ENCODE measurements at regions not wholly inside any gene's neighbourhood (a gene's known extent, or its start where the extent isn't known, plus 50 kb on each side); places are given as distances from the start of the nearest gene placed in this dataset.

DNA sequence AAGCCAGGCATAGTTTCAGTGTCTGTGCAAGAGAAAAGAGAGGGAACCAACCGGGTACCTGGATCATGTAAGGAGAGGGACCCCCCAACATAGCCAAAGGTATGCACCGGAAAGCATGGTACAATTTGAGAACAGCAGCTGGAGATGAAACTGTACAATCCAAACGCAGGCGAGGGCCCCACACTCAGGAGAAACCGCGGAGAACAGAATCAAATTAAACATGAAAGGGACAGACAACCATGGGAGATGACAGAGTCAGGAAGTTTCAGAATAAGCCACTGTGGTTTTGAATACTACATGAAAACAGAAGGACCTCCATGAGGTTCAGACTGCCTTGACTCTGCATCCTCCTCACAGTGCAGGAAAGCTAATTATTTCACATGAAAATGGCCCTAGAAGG is 62.9 kb upstream of the SPATA13 start:
- Mint-ChIP-seq H3K27me3 (peaks cover 0 to 29% (median 0%) of the 10 kb centered on the region in 5 donors), H3K4me3 (peak overlapping the region; percentile 13 to 78 (median 58)), H3K9me3 (peaks cover 0 to 7% (median 0%) of the 10 kb centered on the region in 11 donors), H3K36me3 (peaks cover 0 to 1% (median 0%) of the 10 kb centered on the region in 5 donors), H3K27ac (peak overlapping the region in 8 of 9 donors; percentile 2 to 82 (median 66)), H3K4me1 (peaks cover 10 to 22% (median 18%) of the 10 kb centered on the region in 7 donors)
- H3K27me3 ChIP-seq (ENCODE audit: control insufficient read depth in 2 of 2, insufficient read depth in 2 of 2, low read length in 2 of 2) = no peaks in the 10 kb centered on the region
- H3K4me3 ChIP-seq (ENCODE audit: low read length) = no peak overlapping the region
- no peaks in the 10 kb centered on the region for H3K36me3 ChIP-seq (ENCODE audit: control insufficient read depth in 2 of 3, insufficient read depth in 3 of 3, low read length in 3 of 3)
- POLR2A ChIA-PET = interaction anchor here (0.7 kb wide), 1 partner anchor 110 kb away, joined by 3 read pairs; no protein-coding TSS in a partner anchor
- H3K4me1 ChIP-seq (ENCODE audit: control insufficient read depth in 2 of 2, insufficient read depth in 2 of 2, low read length in 2 of 2) = peaks cover 0 to 10% of the 10 kb centered on the region in 2 donors
- CTCF ChIA-PET = interaction anchor here (0.6 kb wide), 1 partner anchor 39 kb away, joined by 3 read pairs; no protein-coding TSS in a partner anchor
- intact Hi-C loops (cut with micrococcal nuclease) = loop anchor here in 1 of 2 donors (1.0 to 2.0 kb wide), 2 partner anchors 44 to 63 kb away; partner anchors contain the start of gene SPATA13
- H3K27ac ChIP-seq (ENCODE audit: low read depth, low read length) = no peak overlapping the region
- DNase-seq (peak in 7 of 9 donors; percentile 11 to 43 (median 32)), ATAC-seq (peak; percentile 63)
- no peaks in the 10 kb centered on the region for H3K9me3 ChIP-seq (ENCODE audit: control insufficient read depth in 2 of 3, low read length in 3 of 3)

DNA sequence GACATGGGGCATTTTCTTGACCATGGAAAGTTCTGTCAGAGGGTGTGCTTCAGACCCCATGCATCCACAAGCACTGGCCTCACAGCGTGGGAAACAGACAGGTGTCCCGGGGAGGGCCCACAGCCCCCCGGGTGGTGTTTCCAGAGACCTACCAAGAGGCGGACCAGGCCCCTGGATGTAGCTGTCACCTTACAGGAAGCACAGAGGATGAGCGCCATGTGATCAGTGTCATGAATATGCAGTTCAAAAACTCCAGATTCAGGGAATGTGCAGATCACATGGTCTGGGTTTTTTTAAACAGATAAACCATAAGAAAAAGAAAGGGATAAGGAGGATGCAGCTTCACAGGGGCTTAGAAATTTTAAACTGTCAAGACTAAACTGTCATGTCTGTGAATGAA is 61.0 kb upstream of the SPATA13 start:
- H3K27me3 ChIP-seq (ENCODE audit: control insufficient read depth in 2 of 2, insufficient read depth in 2 of 2, low read length in 2 of 2) = no peaks in the 10 kb centered on the region
- ATAC-seq (no peak), DNase-seq (no peak)
- peaks cover 10 to 22% (median 18%) of the 10 kb centered on the region in 7 donors for H3K4me1 Mint-ChIP-seq
- no peaks in the 10 kb centered on the region for H3K36me3 ChIP-seq (ENCODE audit: control insufficient read depth in 2 of 3, insufficient read depth in 3 of 3, low read length in 3 of 3)
- H3K27ac ChIP-seq (ENCODE audit: low read depth, low read length) = no peak overlapping the region
- no peak overlapping the region for H3K4me3 ChIP-seq (ENCODE audit: low read length)
- H3K27me3 Mint-ChIP-seq = peaks cover 0 to 35% (median 0%) of the 10 kb centered on the region in 5 donors
- H3K4me3 Mint-ChIP-seq = no peak overlapping the region
- H3K9me3 Mint-ChIP-seq = peaks cover 0 to 7% (median 0%) of the 10 kb centered on the region in 11 donors
- ChIA-PET POLR2A (no interaction called here), CTCF (no interaction called here)
- peaks cover 0 to 10% of the 10 kb centered on the region in 2 donors for H3K4me1 ChIP-seq (ENCODE audit: control insufficient read depth in 2 of 2, insufficient read depth in 2 of 2, low read length in 2 of 2)
- H3K27ac Mint-ChIP-seq = no peak overlapping the region
- intact Hi-C loops (cut with micrococcal nuclease) = no loop called here
- peaks cover 0 to 1% (median 0%) of the 10 kb centered on the region in 5 donors for H3K36me3 Mint-ChIP-seq
- no peaks in the 10 kb centered on the region for H3K9me3 ChIP-seq (ENCODE audit: control insufficient read depth in 2 of 3, low read length in 3 of 3)

DNA sequence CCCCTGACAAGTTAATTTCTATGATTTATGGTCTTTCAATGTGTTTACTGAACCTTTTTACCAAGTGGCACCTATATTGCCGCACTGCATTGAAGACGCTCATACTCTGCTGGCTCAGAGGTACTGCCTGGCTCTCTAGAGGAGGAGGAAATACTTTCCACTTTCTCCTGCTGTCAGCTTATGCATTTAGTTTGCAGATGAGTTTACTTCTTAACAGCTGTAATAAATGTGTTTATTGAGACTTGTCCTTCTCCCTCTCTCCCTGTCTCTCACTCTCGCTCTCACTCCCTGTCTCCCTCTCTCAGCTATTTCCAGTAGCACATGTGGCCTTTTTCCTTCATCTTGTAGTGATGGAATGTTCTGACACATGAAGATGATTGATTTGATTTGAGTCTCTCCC is 60.3 kb upstream of the SPATA13 start:
- Histone ChIP-seq H3K4me3 (ENCODE audit: low read length) (no peak overlapping the region), H3K36me3 (ENCODE audit: control insufficient read depth in 2 of 3, insufficient read depth in 3 of 3, low read length in 3 of 3) (no peaks in the 10 kb centered on the region), H3K27me3 (ENCODE audit: control insufficient read depth in 2 of 2, insufficient read depth in 2 of 2, low read length in 2 of 2) (no peaks in the 10 kb centered on the region), H3K4me1 (ENCODE audit: control insufficient read depth in 2 of 2, insufficient read depth in 2 of 2, low read length in 2 of 2) (peaks cover 0 to 10% of the 10 kb centered on the region in 2 donors), H3K27ac (ENCODE audit: low read depth, low read length) (no peak overlapping the region), H3K9me3 (ENCODE audit: control insufficient read depth in 2 of 3, low read length in 3 of 3) (no peaks in the 10 kb centered on the region)
- ATAC-seq = no peak
- Mint-ChIP-seq H3K36me3 (peaks cover 0 to 1% (median 0%) of the 10 kb centered on the region in 5 donors), H3K9me3 (peaks cover 0 to 7% (median 0%) of the 10 kb centered on the region in 11 donors), H3K4me3 (no peak overlapping the region), H3K27me3 (peaks cover 0 to 40% (median 0%) of the 10 kb centered on the region in 5 donors), H3K4me1 (peaks cover 10 to 22% (median 18%) of the 10 kb centered on the region in 7 donors), H3K27ac (no peak overlapping the region)
- no peak for DNase-seq
- ChIA-PET CTCF (no interaction called here), POLR2A (no interaction called here)
- intact Hi-C loops (cut with micrococcal nuclease) = no loop called here

DNA sequence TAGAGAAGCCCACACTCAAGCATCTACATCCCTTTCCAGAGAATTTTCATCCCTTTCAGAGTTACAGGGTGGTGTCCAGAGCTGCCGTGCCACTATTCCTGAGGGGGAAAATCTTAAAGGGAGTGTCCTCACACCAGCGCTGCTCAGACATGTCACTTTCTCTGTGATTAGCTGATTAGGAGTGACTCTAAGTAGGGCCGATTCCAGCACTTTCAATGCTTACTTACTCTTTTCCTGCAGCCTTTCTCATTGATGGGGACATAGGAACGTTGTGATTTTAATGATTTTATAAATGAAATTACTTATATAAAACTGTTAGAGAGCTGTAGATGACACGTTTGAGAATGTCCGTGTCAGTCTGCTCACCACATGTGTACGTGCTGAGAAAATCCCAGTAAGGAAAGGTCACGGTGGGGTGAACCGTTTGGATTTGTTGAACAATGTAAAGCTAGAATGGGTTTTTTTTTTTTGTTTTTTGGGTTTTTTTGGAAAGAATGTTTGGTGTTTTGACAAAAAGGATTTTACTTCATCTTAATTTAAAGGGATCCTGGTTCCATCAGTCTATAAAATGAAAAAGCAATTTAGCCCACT is 56.6 kb upstream of the SPATA13 start:
- Mint-ChIP-seq H3K27me3 (peaks cover 0 to 51% (median 0%) of the 10 kb centered on the region in 5 donors), H3K27ac (no peak overlapping the region), H3K9me3 (peaks cover 0 to 3% (median 0%) of the 10 kb centered on the region in 11 donors), H3K4me3 (no peak overlapping the region), H3K36me3 (no peaks in the 10 kb centered on the region), H3K4me1 (no peaks in the 10 kb centered on the region)
- no peak overlapping the region for H3K4me3 ChIP-seq (ENCODE audit: low read length)
- ATAC-seq (no peak), DNase-seq (no peak)
- CTCF ChIA-PET = no interaction called here
- POLR2A ChIA-PET = interaction anchor here (0.8 kb wide), 1 partner anchor 115 kb away, joined by 3 read pairs; no protein-coding TSS in a partner anchor
- no peaks in the 10 kb centered on the region for H3K4me1 ChIP-seq (ENCODE audit: control insufficient read depth in 2 of 2, insufficient read depth in 2 of 2, low read length in 2 of 2)
- H3K9me3 ChIP-seq (ENCODE audit: control insufficient read depth in 2 of 3, low read length in 3 of 3) = no peaks in the 10 kb centered on the region
- H3K36me3 ChIP-seq (ENCODE audit: control insufficient read depth in 2 of 3, insufficient read depth in 3 of 3, low read length in 3 of 3) = no peaks in the 10 kb centered on the region
- intact Hi-C loops (cut with micrococcal nuclease) = no loop called here
- no peaks in the 10 kb centered on the region for H3K27me3 ChIP-seq (ENCODE audit: control insufficient read depth in 2 of 2, insufficient read depth in 2 of 2, low read length in 2 of 2)
- no peak overlapping the region for H3K27ac ChIP-seq (ENCODE audit: low read depth, low read length)

DNA sequence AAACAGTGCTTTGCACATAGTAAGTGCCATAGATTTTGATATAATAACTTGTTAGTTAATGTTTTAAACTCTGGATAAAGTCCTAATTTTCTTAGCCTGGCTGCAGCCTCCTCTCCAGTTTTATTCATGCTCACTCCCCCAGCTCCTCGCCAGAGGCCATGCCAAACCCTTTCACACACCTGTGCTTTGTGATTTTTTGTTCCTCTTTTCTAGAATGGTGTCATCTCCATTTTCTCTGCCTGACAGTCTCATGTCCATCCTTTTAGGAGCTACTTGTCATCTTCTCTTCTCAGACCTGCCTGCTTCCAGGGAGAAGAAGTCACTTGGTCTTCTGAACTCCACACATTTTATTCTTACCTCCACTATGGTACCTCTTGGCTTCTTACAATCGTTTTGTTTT is 55.8 kb upstream of the SPATA13 start:
- H3K36me3 Mint-ChIP-seq = no peaks in the 10 kb centered on the region
- peaks cover 0 to 52% (median 0%) of the 10 kb centered on the region in 5 donors for H3K27me3 Mint-ChIP-seq
- no peak overlapping the region for H3K4me3 Mint-ChIP-seq
- no peak overlapping the region for H3K27ac ChIP-seq (ENCODE audit: low read depth, low read length)
- POLR2A ChIA-PET = interaction anchor here (0.8 kb wide), 1 partner anchor 114 kb away, joined by 3 read pairs; no protein-coding TSS in a partner anchor
- no peak overlapping the region for H3K4me3 ChIP-seq (ENCODE audit: low read length)
- intact Hi-C loops (cut with micrococcal nuclease) = no loop called here
- no peaks in the 10 kb centered on the region for H3K4me1 Mint-ChIP-seq
- DNase-seq = no peak
- H3K4me1 ChIP-seq (ENCODE audit: control insufficient read depth in 2 of 2, insufficient read depth in 2 of 2, low read length in 2 of 2) = no peaks in the 10 kb centered on the region
- peaks cover 0 to 3% (median 0%) of the 10 kb centered on the region in 11 donors for H3K9me3 Mint-ChIP-seq
- CTCF ChIA-PET = no interaction called here
- no peak overlapping the region for H3K27ac Mint-ChIP-seq
- no peaks in the 10 kb centered on the region for H3K9me3 ChIP-seq (ENCODE audit: control insufficient read depth in 2 of 3, low read length in 3 of 3)
- no peaks in the 10 kb centered on the region for H3K36me3 ChIP-seq (ENCODE audit: control insufficient read depth in 2 of 3, insufficient read depth in 3 of 3, low read length in 3 of 3)
- no peaks in the 10 kb centered on the region for H3K27me3 ChIP-seq (ENCODE audit: control insufficient read depth in 2 of 2, insufficient read depth in 2 of 2, low read length in 2 of 2)
- no peak for ATAC-seq

DNA sequence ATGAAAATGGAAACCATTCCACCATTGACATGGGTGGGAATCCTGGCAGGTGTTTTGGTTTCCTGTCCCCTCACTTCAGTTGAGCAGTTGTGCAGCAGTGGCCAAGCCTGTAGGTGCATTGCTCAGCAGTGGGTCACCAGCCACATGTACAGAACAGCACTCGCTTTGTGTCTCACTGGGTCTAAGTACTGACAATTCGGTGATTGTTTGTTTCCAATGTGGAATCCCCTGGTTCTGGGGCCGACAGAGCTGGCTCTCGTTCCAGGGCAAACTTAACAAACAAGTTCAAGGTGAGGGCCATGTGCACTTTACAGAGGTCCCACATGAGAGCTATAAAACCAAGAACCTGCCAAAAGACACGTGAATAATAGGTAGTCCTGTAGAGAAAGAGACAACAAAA is 54.1 kb upstream of the SPATA13 start:
- DNase-seq = no peak
- Histone ChIP-seq H3K27ac (ENCODE audit: low read depth, low read length) (no peak overlapping the region), H3K4me1 (ENCODE audit: control insufficient read depth in 2 of 2, insufficient read depth in 2 of 2, low read length in 2 of 2) (no peaks in the 10 kb centered on the region), H3K9me3 (ENCODE audit: control insufficient read depth in 2 of 3, low read length in 3 of 3) (no peaks in the 10 kb centered on the region), H3K4me3 (ENCODE audit: low read length) (no peak overlapping the region), H3K36me3 (ENCODE audit: control insufficient read depth in 2 of 3, insufficient read depth in 3 of 3, low read length in 3 of 3) (no peaks in the 10 kb centered on the region), H3K27me3 (ENCODE audit: control insufficient read depth in 2 of 2, insufficient read depth in 2 of 2, low read length in 2 of 2) (no peaks in the 10 kb centered on the region)
- H3K27ac Mint-ChIP-seq = no peak overlapping the region
- no peak overlapping the region for H3K4me3 Mint-ChIP-seq
- ATAC-seq = no peak
- intact Hi-C loops (cut with micrococcal nuclease) = no loop called here
- POLR2A ChIA-PET = no interaction called here
- no peaks in the 10 kb centered on the region for H3K36me3 Mint-ChIP-seq
- H3K4me1 Mint-ChIP-seq = no peaks in the 10 kb centered on the region
- CTCF ChIA-PET = interaction anchor here (0.7 kb wide), 1 partner anchor 580 kb away, joined by 3 read pairs; no protein-coding TSS in a partner anchor
- peaks cover 0 to 3% (median 0%) of the 10 kb centered on the region in 11 donors for H3K9me3 Mint-ChIP-seq
- peaks cover 0 to 45% (median 0%) of the 10 kb centered on the region in 5 donors for H3K27me3 Mint-ChIP-seq
